IPS-20b (cell line): ENCODE measurements at regions not wholly inside any gene's neighbourhood (a gene's known extent, or its start where the extent isn't known, plus 50 kb on each side); places are given as distances from the start of the nearest gene placed in this dataset.
A peak's percentile ranks its signal among the peaks of the same experiment; 100 is the strongest.
"Not testable (repeated sequence)": the region's sequence is repeated elsewhere in the genome, so short reads cannot be mapped to it uniquely, and the experiment has no call there.

ENCODE experiments used
- H3K27ac ChIP-seq: one replicate; pipeline ENCODE4 v1.5.1; 2013; ENCODE audit warnings: low read length
- H3K27me3 ChIP-seq: 2 replicates; pipeline ENCODE4 v1.6.1; 2013; ENCODE audit warnings: mild to moderate bottlenecking, low read length, inconsistent platforms; ENCODE audit not compliant: insufficient read depth
- H3K36me3 ChIP-seq: 2 replicates; pipeline ENCODE4 v1.6.1; 2013; ENCODE audit warnings: low read depth, mild to moderate bottlenecking, inconsistent platforms, low read length, moderate library complexity; ENCODE audit not compliant: insufficient read depth
- H3K4me1 ChIP-seq: 2 replicates; pipeline ENCODE4 v1.6.1; 2013; ENCODE audit warnings: mild to moderate bottlenecking, control low read depth, inconsistent platforms, low read length, moderate library complexity; ENCODE audit not compliant: insufficient read depth
- H3K4me3 ChIP-seq: 2 replicates; pipeline ENCODE4 v1.5.1; 2013; ENCODE audit warnings: mild to moderate bottlenecking, low read length, inconsistent platforms
- H3K9ac ChIP-seq: 2 replicates; pipeline ENCODE4 v1.6.1; 2013; ENCODE audit warnings: low read depth, mild to moderate bottlenecking, inconsistent platforms, low read length, moderate library complexity
- H3K9me3 ChIP-seq: 2 replicates; pipeline ENCODE4 v1.6.1; 2013; ENCODE audit warnings: mild to moderate bottlenecking, low read depth, low read length, inconsistent platforms; ENCODE audit not compliant: insufficient read depth

DNA sequence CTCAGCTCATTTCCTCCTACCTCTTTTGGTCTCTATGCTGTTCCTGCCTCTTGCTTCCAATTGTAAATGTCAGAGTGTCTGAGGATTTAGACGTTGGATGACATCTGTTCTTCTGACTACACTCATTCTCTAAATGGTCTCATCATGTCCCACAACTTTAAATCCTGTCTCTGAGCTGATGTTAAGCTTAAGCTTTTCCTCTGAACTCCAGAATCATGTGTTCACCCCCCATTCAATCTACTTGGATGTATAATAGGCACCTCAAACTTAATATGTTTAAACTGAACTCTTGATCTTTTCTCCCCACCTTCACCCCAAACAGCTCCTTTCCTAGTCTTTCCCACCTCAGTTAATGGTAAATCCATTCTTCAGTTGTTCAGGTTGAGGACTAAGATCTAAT, 433.6 kb downstream of the CSNK1G3 start:
- Histone ChIP-seq H3K27ac (no peak overlapping the region), H3K4me3 (no peak overlapping the region), H3K27me3 (no peaks in the 10 kb centered on the region), H3K9me3 (peaks cover 15% of the 10 kb centered on the region; the same call in 1 of the 2 replicates), H3K36me3 (no peaks in the 10 kb centered on the region), H3K4me1 (no peaks in the 10 kb centered on the region), H3K9ac (no peak overlapping the region)

DNA sequence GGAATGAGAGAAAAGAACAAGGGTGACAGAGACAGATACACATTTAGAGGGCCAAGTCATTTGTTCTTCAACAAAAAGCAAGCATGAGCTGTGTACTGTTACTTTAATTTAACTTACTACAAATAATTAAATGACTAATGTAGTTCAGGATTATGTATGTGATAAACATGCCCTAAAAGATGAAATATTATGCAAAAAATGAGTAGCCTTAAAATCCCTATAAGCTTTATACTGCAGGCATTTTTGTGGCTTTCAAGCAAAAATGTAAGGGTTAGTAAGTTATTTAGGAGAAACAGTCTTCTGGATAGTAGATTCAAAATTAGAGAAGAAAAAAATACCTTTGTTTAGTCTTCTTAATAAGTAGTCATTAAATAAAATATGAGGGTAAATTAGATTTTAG, 431.2 kb downstream of the CSNK1G3 start:
- Histone ChIP-seq H3K27me3 (no peaks in the 10 kb centered on the region), H3K4me3 (no peak overlapping the region), H3K4me1 (no peaks in the 10 kb centered on the region), H3K9ac (no peak overlapping the region), H3K9me3 (peaks cover 24% of the 10 kb centered on the region; the same call in 1 of the 2 replicates), H3K36me3 (no peaks in the 10 kb centered on the region), H3K27ac (no peak overlapping the region)

DNA sequence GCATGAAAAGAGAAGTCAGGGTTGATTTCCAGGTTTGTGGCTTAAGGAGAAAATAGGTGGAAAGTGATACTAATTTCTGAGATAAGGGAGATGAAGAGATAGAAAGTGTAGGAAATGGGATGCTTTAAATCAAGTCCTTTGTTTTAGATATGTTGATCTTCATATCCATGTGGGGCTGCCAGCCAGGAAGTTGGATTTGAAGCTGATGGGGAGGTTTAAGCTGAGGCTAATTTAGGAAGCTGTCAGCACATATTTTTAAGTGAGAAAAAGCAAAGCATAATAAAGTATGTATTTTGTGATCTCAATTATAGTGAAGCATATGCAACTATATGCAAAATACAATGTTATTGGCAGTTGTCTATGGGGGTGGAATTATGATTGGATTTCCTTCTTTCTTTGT, 428.4 kb downstream of the CSNK1G3 start:
- Histone ChIP-seq H3K36me3 (peaks cover 13% of the 10 kb centered on the region; the same call in 1 of the 2 replicates), H3K27ac (no peak overlapping the region), H3K9me3 (peaks cover 49% of the 10 kb centered on the region), H3K4me1 (no peaks in the 10 kb centered on the region), H3K27me3 (peaks cover 7% of the 10 kb centered on the region; the same call in 1 of the 2 replicates), H3K4me3 (no peak overlapping the region), H3K9ac (no peak overlapping the region)

DNA sequence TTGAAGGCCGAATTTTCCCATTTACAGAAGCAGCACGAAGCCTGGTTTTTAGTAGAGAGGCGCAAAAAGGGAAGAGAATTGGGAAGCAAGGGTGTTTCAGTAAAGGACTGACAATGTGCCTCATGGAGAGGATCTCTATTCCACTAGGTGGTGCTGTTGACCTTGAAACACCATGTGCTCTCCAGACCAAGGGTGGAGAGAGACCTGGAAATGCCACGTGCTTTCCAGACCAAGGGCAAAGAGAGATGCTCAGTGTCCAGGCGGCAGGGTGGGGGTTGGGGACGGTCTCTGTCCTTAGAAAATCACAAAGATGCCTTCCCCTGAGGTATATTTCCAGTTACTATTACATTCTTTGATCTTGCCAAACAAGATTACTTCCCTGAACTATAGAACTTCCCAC, 425.3 kb downstream of the CSNK1G3 start:
- no peaks in the 10 kb centered on the region for H3K4me1 ChIP-seq
- H3K27ac ChIP-seq, result no peak overlapping the region
- H3K36me3 ChIP-seq, result peaks cover 13% of the 10 kb centered on the region; the same call in 1 of the 2 replicates
- peaks cover 7% of the 10 kb centered on the region; the same call in 1 of the 2 replicates for H3K27me3 ChIP-seq
- no peak overlapping the region for H3K4me3 ChIP-seq
- H3K9me3 ChIP-seq, result peaks cover 45% of the 10 kb centered on the region
- H3K9ac ChIP-seq, result no peak overlapping the region

DNA sequence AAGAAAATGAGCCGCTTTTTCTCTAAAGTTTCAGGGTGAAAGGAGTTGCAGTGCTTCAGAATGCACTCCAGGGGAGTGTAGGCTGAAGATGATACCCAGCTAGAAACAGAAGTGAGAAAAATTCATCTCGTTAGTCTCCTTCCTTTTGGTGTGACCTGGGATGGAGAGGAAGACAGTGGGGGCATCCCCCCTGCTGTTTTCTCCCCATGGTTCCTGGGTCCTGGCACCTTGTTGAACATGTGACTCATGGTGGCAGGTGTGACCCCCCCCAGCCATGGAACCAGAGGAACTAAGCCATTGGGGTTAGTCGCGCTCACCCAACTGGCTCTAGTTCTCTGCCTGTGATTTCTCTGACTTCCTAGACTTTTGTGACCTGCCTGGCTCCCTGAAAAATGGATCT, 424.6 kb downstream of the CSNK1G3 start:
- Histone ChIP-seq H3K9ac (no peak overlapping the region), H3K27me3 (peaks cover 7% of the 10 kb centered on the region; the same call in 1 of the 2 replicates), H3K27ac (no peak overlapping the region), H3K4me1 (no peaks in the 10 kb centered on the region), H3K4me3 (0 out of 2 replicates have a peak overlapping the region, but pooled peaks have one; percentile 25), H3K9me3 (peaks cover 40% of the 10 kb centered on the region), H3K36me3 (peaks cover 13% of the 10 kb centered on the region; the same call in 1 of the 2 replicates)

DNA sequence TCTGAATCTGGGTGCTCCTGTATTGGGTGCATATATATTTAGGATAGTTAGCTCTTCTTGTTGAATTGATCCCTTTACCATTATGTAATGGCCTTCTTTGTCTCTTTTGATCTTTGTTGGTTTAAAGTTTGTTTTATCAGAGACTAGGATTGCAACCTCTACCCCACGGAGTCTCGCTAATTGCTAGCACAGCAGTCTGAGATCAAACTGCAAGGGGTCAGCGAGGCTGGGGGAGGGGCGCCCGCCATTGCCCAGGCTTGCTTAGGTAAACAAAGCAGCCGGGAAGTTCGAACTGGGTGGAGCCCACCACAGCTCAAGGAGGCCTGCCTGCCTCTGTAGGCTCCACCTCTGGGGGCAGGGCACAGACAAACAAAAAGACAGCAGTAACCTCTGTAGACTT, 421.8 kb downstream of the CSNK1G3 start:
- H3K36me3 ChIP-seq, result peaks cover 13% of the 10 kb centered on the region; the same call in 1 of the 2 replicates
- H3K9ac ChIP-seq, H3K27ac ChIP-seq, H3K27me3 ChIP-seq, H3K4me3 ChIP-seq, H3K4me1 ChIP-seq: not testable (repeated sequence)
- peaks cover 28% of the 10 kb centered on the region for H3K9me3 ChIP-seq

DNA sequence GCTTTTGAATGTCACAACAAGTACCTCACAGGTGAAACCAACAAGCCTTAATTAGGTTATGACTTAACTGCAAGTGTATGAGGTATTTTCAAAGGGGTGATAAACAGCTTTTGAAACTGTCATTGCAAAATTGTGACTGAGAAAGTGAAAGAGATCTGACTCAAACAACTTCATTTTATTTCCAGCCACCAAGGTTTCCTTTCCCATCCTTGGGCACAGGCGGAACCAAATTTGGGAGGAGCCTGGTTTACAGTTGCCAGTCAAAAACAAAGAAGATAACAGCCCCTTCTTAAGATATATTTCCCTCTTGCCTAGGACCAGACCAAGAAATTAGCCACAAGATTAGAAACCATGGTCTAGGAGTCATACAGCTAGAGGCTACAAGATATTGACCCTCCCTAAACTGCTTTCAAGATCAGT, 417.1 kb downstream of the CSNK1G3 start:
- no peaks in the 10 kb centered on the region for H3K36me3 ChIP-seq
- no peaks in the 10 kb centered on the region for H3K4me1 ChIP-seq
- no peaks in the 10 kb centered on the region for H3K27me3 ChIP-seq
- H3K27ac ChIP-seq, result no peak overlapping the region
- no peak overlapping the region for H3K9ac ChIP-seq
- no peaks in the 10 kb centered on the region for H3K9me3 ChIP-seq
- H3K4me3 ChIP-seq, result no peak overlapping the region

DNA sequence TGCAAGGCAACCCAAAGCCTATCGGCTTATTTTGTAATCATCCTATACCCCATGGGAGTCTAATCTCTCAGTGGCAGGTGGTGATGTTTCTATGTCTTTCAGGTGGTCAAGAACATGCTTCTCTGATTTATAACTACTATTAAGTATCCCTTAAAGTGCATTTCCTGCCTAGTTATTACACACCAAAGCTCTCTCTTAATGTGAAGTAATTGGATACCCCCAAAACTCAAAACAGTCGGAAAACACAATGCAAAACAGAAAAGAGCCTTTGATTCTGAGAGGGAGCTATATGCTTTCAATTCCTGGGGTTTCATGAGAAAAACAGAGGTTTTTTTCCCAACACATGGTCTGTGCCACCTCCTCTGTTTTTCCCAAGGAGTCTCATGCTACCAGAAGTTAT, 416.4 kb downstream of the CSNK1G3 start:
- Histone ChIP-seq H3K27me3 (no peaks in the 10 kb centered on the region), H3K9ac (no peak overlapping the region), H3K36me3 (no peaks in the 10 kb centered on the region), H3K4me3 (no peak overlapping the region), H3K4me1 (no peaks in the 10 kb centered on the region), H3K9me3 (no peaks in the 10 kb centered on the region), H3K27ac (no peak overlapping the region)

DNA sequence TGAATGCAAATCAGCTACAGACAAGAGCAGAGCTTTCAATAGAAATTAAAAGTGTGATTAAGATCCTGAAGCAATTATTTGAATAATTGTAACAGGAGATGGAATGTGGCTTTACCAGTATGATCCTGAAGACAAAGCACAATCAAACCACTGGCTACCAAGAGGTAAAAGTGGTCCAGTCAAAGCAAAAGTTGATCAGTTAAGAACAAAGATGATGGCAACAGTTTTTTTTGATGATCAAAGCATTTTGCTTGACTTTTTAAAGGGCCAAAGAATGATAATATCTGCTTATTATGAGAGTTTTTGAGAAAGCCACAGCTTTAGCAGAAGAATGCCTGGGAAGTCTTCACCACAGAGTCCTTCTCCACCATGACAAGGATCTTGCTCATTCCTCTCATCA, 409.2 kb downstream of the CSNK1G3 start:
- Histone ChIP-seq H3K36me3 (no peaks in the 10 kb centered on the region), H3K9me3 (no peaks in the 10 kb centered on the region), H3K27ac (no peak overlapping the region), H3K9ac (no peak overlapping the region), H3K4me3 (no peak overlapping the region), H3K27me3 (no peaks in the 10 kb centered on the region), H3K4me1 (no peaks in the 10 kb centered on the region)

DNA sequence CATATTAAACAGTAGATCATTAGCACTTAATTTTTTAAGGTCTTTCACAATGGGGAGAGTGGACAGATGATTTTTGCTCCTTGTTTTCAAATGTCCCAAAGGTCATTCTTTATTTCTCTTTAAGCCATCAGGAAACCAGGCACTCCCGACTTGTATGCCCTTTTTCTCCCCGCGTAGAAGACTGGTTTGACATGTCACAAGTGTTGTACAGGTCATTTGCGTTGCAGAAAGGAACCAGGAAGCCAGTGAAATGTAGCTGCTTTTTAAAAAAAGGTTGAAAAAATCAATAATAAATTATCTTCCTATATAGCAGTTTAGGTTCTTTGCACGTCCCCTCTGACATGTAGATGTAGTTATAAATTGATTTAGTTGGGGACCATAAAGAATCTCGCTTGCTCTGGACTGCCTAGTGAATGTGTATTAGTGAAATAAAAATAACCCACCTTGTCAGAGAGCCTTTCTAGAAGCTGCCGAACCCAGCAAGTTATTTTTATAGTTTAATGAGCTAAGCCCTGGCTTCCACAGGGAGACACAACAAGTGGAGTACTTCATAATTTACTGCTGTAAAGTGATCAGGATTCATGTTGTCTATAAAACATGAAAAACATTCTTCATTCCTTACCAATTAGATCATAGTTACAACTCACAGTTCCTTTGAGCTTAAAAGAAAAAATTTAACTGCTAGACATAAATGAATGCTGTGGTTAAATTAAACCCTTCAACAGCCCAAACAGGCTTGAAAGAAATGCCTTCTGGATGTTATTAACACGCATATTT, 404.6 kb downstream of the CSNK1G3 start:
- no peak overlapping the region for H3K9ac ChIP-seq
- H3K4me3 ChIP-seq, result no peak overlapping the region
- H3K27me3 ChIP-seq, result no peaks in the 10 kb centered on the region
- no peaks in the 10 kb centered on the region for H3K4me1 ChIP-seq
- H3K27ac ChIP-seq, result no peak overlapping the region
- H3K9me3 ChIP-seq, result peaks cover 7% of the 10 kb centered on the region
- H3K36me3 ChIP-seq, result no peaks in the 10 kb centered on the region

DNA sequence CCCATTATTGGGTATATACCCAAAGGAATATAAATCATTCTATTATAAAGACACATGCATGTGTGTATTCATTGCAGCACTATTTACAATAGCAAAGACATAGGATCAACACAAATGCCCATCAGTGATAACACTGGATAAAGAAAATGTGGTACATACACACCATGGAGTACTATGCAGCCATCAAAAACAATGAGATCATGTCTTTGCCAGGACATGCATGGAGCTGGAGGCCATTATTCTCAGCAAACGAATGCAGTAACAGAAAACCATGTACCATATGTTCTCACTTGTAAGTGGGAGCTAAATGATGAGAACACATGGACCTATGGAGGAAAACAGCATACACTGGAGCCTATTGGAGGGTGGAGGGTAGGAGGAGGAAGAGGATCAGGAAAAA, 402.4 kb downstream of the CSNK1G3 start:
- Histone ChIP-seq H3K27me3 (no peaks in the 10 kb centered on the region), H3K9ac (no peak overlapping the region), H3K27ac (no peak overlapping the region), H3K36me3 (no peaks in the 10 kb centered on the region), H3K9me3 (peaks cover 7% of the 10 kb centered on the region), H3K4me3 (no peak overlapping the region), H3K4me1 (no peaks in the 10 kb centered on the region)

DNA sequence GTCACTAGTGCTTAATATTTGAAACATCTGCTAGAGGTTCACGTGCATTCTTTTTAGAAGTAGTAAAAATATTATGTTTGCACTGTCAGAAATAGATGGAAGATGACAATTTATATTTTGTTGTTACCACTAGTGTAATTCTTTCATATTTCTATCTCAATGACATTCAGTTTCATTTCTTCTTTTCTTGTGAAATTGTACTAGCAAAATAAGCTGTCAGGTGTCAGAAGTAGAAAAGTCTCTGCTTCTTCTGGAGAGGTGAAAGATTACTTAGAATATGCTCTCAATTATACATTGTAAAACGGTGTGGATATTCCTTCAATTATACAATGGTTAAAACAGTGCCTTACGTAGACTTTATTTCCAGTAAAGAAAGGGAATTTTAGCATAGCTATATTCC, 395.4 kb downstream of the CSNK1G3 start:
- Histone ChIP-seq H3K27ac (no peak overlapping the region), H3K4me3 (no peak overlapping the region), H3K9me3 (no peaks in the 10 kb centered on the region), H3K27me3 (no peaks in the 10 kb centered on the region), H3K4me1 (no peaks in the 10 kb centered on the region), H3K9ac (no peak overlapping the region), H3K36me3 (no peaks in the 10 kb centered on the region)
